ENCODE measurements at regions not wholly inside any gene's neighbourhood (a gene's known extent, or its start where the extent isn't known, plus 50 kb on each side); places are given as distances from the start of the nearest gene placed in this dataset.

DNA sequence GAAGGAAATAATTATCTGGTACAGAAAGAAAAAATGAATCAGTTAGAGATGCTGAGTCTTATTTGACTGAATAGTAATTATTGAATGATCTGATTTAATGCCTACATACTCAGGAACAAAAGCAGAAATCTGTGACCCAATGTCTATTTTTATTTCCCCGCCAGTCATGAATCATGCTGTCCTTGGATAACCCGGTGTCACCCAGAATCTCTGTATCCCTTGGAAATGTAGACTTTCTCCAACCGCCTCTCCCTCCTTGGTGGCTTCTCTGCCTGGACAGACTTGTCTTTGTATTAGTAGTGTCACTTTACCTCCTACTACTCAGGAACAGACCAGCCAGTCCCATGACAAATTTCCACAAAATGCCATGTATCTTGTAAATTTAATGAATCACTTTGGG lies 173.3 kb upstream of the PDGFD start:
- DNase-seq (ENCODE audit: low read depth): no peak

DNA sequence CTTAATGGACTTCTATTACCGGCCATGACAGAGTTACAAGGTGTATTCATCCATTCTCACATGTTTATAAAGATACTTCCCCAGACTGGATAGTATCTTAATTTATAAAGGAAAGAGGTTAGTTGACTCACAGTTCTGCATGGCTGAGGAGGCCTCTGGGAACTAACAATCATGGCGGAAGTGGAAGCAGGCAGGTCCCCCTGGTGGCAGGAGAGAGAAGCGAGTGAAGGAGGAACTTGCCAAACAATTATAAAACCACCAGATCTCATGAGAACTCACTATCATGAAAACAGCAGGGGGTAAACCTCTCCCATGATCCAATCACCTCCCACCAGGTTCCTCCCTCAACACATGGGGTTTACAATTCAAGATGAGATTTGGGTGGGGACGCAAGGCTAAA lies 170.0 kb upstream of the PDGFD start:
- no peak for DNase-seq (ENCODE audit: low read depth)

GRCh38 chr11:104332110-104332509 lies 168.2 kb upstream of the PDGFD start:
- no peak for DNase-seq (ENCODE audit: low read depth)

GRCh38 chr11:104329078-104329665 lies 165.2 kb upstream of the PDGFD start:
- no peak for DNase-seq (ENCODE audit: low read depth)

DNA sequence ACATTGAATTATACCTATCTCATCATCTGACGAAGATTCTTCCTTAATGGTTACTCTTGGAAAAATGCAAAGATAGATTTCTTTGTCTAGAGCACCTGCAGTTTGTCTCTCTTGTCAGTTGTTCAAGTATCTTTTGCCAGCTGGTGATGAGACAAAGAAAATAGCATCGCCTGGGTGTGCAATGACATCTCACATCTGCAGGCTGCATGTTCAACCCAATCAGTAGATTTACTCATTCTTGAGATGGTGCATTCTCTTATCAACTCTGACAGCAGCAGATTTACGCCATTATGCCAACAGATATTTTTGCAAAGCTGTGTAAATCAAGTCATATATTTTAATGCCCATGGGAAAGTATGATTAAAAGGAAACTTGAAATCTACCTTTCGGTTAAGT lies 164.6 kb upstream of the PDGFD start:
- no peak for DNase-seq (ENCODE audit: low read depth)

- DNase-seq (ENCODE audit: low read depth): no peak
Measured at GRCh38 chr11:104327861-104328511, 164.0 kb upstream of the PDGFD start.

DNA sequence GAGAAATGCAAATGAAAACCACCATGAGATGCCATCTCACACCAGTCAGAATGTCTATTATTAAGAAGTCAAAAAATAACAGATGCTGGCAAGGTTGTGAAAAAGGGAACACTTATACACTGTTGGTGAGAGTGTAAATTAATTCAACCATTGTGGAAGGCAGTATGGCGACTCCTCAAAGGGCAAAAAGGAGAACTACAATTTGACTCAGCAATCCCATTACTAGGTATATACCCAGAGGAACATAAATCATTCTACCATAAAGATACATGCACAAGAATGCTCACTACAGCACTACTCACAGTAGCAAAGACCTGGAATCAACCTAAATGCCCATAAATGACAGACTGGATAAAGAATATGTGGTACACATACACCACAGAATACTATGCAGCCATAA lies 161.1 kb upstream of the PDGFD start:
- no peak for DNase-seq (ENCODE audit: low read depth)

DNA sequence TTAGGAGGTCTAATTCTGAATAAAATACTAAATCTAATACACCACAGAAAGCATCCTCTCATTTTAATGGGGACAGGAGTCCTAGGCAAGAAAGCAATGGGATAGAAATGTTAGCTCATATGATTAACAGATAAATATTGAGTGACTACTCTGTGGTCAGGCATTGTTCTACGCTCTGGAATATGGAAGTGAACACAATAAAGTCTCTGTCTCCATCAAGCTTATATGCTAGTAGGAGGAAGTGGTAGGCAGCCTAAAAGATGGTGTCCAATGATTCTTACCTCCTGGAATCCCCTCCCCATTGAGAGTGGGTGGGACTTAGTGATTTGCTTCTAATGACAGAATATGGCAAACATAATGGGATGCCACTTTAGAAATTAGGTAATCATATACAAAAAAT lies 160.3 kb upstream of the PDGFD start:
- no peak for DNase-seq (ENCODE audit: low read depth)

DNA sequence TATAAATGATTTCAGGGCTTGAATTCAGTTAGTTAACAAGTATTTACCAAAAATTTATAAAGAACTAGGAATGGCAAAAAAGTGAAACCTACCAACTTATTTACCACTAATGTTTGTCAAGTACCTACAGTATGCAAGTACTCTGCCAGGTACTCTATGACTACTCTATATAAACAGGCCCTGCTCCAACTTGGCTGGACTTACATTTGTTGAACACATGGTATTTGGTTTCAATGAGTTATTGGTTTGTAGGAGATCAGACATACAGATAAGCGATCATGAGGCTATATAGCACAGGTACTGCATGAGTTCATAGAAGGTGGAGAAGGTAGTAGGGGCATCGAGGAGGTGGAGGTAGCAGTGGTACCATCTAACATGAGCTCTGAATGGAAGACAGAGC lies 159.9 kb upstream of the PDGFD start:
- DNase-seq (ENCODE audit: low read depth): no peak

GRCh38 chr11:104322696-104323095 lies 158.7 kb upstream of the PDGFD start:
- DNase-seq (ENCODE audit: low read depth): no peak

DNA sequence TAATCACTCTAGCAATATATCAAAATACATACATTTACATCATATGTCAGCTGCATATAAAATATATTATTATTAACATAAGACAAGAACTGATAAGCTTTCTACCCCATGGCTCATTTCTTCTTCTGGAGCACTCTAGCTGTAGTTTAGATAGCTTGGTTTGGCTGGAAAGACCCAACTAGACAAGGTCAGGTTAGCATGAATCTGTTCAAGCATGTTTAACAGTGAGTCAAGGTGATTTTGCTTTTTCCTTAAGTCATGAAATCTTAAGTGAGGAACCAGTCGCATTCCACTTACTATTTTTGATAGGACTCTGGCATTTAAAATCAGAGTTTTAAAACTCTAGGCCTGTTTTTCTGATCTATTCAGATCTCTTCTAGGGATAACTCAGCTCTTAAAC lies 157.0 kb upstream of the PDGFD start:
- DNase-seq (ENCODE audit: low read depth): no peak

- no peak for DNase-seq (ENCODE audit: low read depth)
Measured at GRCh38 chr11:104320097-104320496, 156.2 kb upstream of the PDGFD start.

DNA sequence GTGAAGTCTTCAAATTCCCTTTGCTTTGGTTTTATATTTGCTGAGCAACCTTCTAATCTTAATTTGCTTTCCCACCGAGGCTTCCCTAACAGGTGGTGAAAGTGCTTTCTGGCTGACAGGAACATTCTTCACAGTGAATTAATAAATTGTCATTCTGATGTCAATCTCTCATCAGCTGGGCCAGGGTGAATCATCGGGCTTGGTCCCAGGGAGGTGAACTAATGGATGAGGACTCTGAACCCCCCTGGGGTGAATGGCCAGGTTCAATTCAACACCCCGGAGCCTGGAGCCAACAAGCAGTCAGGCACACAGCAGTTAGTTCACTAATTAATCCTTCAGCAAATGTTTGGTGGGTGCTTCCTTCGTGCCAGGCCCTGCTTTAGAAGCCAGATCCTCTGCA lies 155.4 kb upstream of the PDGFD start:
- no peak for DNase-seq (ENCODE audit: low read depth)

GRCh38 chr11:104306862-104307474 lies 143.0 kb upstream of the PDGFD start:
- DNase-seq (ENCODE audit: low read depth): no peak

DNA sequence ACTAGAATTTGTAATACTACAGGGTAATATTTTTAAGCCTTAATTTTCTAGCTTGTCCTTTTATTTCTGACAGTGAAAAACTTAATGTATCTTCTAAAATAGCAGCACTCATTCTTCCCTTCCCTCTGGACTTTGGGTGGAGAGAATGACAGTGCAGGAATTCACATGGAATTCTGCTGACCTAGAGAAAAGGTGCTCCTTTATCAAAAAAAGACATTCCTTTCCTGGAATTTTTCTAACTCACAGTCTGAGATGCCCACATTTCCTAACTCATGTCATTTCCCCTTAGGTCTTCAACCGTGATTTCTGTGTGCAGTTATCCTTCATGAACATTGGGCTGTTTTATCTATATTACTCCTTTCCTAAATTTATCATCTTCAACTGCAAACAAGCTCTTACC lies 137.8 kb upstream of the PDGFD start:
- no peak for DNase-seq (ENCODE audit: low read depth)

DNA sequence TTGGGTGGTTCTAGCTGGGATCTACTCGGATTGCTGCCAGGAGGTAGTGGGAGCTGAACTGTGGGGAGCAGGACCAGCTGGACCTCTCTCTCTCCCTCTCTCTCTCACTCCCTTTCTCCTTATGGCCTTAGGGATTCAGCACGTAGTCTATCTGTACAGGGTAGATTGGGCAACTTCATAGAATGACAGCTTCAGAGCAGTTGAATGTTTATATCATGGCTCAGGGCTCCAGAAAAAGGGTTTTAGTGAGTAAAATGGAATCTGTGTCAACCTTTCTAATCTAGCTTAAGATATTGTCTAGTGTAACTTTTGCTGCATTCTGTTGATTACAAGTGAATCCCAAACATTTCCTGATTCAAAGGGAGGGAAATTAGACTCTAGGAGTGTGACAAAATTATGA lies 127.7 kb upstream of the PDGFD start:
- no peak for DNase-seq (ENCODE audit: low read depth)

DNA sequence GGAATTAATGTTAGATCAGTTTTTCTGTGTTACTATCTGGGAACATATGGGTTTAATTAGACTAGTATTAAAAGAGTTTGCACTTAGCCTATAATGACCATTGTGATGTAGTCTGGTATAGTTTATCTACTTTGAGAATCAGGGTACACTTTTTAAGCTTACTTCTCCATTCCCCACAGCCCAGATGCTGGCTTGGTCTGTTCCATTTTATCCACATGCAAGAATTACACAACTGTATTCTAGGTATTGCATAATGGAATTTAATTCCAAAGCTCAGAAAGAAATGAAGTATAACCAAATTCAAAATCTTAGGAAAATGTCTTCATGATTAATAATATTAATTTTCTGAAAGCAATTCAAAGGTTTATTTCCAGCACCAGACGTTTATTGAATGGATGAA lies 122.2 kb upstream of the PDGFD start:
- no peak for DNase-seq (ENCODE audit: low read depth)

DNA sequence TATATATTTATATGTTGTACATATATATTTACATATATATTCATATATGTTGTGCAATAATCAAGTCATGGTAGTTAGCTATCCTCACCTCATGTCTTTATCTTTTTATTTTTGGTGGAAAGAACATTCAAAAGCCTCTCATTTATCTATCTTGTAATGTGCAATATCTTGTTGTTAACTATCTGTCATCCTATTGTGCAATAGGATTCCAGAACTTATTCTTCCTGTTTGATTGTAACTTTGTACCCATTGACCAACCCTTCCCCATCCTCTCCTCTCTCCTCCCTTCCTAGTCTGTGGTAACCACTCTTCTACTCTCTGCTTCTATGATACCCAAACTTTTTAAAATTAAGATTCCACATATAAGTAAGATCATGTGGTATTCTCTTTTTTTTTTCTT lies 115.6 kb upstream of the PDGFD start:
- no peak for DNase-seq (ENCODE audit: low read depth)

GRCh38 chr11:104275992-104276391 lies 112.0 kb upstream of the PDGFD start:
- DNase-seq (ENCODE audit: low read depth): no peak

GRCh38 chr11:104260456-104260855 lies 96.5 kb upstream of the PDGFD start:
- DNase-seq (ENCODE audit: low read depth): no peak

GRCh38 chr11:104259121-104259610 lies 95.2 kb upstream of the PDGFD start:
- no peak for DNase-seq (ENCODE audit: low read depth)

DNA sequence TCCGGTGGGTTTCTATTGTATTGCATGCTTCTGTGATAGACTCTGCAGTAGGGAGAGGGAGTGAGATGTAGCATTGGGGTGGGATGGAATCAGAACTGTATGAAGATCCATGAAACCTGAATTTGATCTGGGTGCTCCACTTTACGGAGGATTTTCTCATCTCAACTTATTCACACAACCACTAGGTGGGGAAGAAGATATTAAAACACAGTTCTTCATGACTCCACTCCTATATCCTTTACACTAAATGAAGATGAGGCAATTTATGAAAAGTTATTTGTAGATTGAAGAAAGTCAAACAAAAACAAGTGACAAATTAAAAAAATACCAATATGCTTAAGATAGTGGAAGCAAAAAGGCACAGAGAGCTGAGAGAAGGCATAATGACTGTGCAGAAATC lies 92.6 kb upstream of the PDGFD start:
- no peak for DNase-seq (ENCODE audit: low read depth)

- DNase-seq (ENCODE audit: low read depth): no peak
Measured at GRCh38 chr11:104254347-104254746, 90.4 kb upstream of the PDGFD start.

- DNase-seq (ENCODE audit: low read depth): no peak
Measured at GRCh38 chr11:104246590-104246989, 82.6 kb upstream of the PDGFD start.
